T-helper 1 cell treated with Interleukin-12 subunit alpha and Interleukin-12 subunit beta and Interleukin-4 antibody, amounts not matched to agents 30 ng/mL and 1 ng/mL, for 36 hours (primary cell): ENCODE measurements at regions not wholly inside any gene's neighbourhood (a gene's known extent, or its start where the extent isn't known, plus 50 kb on each side); places are given as distances from the start of the nearest gene placed in this dataset.
"Not testable (repeated sequence)": the region's sequence is repeated elsewhere in the genome, so short reads cannot be mapped to it uniquely, and the experiment has no call there.

Source experiments
- intact Hi-C: fragments of 100-400 bp; cut with micrococcal nuclease; formaldehyde crosslinking; loops from one replicate; pipeline ENCODE4 v1.15.1; 2024

DNA sequence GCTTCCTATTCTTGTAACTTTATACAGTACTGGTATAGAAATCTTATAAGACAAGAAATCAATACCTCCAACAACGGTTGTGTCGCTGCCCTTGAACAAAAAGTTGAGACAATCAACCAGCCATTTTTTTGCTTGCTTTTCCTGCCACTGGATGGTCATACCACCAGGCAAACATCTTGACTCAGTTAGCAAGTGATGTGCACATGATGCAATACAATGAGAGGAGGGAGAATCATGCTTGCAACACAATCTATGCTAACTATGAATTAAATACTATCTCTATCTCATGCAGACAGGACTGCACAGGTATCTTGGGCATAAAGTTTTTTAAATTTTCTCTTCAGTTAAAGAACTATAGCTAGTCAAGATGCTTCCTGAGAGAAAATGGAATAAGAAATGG lies 877.7 kb upstream of the CITED2 start:
- intact Hi-C loops = no loop called here

DNA sequence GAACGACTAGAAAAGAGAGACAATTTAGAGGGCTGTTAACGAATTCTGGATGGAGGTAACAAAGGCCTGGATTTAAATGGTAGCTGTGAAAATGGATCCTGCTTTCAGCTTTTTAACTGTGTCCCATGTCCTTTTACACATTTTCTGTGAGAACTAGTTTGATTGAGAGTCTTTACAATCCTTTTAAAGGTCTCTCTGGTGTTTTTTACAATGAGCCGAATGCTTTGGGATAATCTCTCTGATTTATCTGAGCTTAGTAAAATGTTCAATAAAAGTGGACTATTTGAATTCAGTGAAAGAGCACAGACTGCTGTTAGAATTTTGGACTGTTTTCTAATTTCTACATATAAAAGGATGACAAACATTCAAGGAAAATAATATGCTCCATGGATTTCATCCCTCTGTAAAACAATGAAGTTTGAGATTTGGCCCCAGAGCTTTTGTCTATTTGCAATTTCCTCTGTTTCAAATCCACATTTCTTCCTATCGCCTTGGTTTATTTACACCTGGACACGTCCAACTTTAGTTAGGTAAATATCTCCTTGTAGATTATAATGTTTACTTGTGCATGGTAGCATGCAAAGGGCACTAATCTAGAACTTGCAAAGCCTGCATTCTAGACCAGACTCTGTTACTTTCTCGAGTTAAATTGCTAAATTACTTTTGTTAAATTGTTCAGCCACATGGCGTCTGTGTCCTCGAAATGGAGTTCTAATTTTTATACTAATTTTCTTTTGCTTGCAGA lies 871.0 kb upstream of the CITED2 start:
- intact Hi-C loops = no loop called here

DNA sequence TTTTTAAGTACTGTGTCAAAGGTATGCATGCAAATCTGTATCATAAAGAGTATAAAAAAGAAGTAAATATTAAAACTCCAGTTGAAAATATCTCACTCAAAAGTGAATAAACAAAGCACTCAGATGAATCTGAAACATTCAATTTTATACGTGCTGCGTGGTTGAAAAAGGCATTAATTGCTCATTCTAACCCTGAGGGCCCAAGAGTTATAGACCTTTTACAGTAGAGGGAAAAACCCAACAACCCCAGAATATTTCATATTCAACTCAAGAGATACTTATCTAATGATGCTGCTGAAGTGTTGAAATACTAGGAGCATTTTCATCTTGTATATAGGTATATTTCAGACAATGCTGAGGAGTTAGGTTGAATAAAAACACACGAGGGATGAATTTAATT lies 862.8 kb upstream of the CITED2 start:
- intact Hi-C loops = loop anchor here (2.0 kb wide), 1 partner anchor 78 kb away; no protein-coding TSS in a partner anchor

DNA sequence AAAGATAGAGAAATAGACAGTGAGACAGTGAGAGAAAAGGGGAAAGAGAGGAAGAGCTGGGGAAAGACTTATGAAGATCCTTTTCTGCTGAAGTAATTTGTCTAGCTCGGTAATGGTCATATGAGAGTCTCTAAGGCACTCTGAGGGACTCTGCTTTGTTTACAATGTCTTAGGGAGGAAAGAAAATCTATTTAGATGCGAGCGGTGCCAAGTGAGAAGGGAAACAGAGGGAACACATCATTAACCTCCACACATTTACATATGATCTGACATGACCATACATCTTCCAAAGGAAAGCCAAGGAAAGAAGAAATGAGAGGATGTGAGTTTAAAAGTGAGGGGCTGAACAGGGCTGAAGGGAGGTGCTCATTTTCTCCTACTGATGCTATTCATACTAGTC lies 862.3 kb upstream of the CITED2 start:
- intact Hi-C loops = loop anchor here (2.0 kb wide), 1 partner anchor 78 kb away; no protein-coding TSS in a partner anchor

DNA sequence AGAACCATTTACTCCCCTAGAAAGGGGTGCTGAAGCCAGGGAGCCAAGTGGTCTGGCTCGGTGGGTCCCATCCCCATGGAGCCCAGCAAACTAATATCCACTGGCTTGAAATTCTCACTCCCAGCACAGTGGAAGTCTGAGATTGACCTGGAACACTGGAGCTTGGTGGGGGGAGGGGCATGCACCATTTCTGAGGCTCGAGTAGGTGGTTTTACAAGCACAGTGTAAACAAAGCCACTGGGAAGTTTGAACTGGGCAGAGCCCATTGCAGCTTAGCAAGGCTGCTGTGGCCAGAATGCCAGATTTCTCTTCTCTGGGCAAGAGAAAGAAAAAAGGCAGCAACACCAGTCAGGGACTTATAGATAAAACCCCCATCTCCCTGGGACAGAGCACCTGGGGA lies 855.8 kb upstream of the CITED2 start:
- intact Hi-C loops = no loop called here

DNA sequence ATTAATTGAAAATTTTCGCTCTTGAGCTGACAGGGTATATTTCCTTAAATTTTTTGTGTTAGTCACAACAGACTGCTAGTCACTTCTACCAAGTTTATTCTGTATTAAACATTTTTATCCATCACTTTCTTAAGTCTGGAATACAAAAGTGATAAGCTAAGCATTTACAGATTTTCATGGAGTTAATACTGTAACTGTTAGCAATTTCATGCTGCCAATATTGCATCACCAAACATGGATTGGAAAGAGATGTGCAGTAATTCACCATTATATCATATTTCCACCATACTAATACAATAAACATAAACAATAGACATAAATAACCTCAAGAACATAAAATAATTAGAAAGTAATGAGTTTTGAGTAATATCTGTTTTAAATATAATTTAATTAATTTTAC lies 854.0 kb upstream of the CITED2 start:
- intact Hi-C loops = no loop called here

DNA sequence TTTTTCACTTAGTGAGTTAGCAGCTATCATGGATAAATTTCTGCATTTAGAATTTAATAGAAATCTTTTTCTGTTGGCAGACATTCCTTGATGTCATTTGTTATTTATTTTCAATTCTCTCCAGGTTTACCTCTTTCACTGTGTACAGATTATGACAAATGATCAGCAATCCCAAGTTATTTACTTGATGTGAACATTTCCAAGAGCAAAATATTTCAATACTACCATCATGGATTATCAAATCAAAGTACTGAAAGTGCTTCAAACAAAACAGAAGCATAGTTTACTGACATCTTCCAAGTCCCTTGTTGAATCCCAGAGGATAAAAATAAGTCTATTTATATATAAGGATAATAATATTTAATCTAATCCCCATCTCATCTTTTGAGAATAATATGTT lies 852.2 kb upstream of the CITED2 start:
- intact Hi-C loops = no loop called here

DNA sequence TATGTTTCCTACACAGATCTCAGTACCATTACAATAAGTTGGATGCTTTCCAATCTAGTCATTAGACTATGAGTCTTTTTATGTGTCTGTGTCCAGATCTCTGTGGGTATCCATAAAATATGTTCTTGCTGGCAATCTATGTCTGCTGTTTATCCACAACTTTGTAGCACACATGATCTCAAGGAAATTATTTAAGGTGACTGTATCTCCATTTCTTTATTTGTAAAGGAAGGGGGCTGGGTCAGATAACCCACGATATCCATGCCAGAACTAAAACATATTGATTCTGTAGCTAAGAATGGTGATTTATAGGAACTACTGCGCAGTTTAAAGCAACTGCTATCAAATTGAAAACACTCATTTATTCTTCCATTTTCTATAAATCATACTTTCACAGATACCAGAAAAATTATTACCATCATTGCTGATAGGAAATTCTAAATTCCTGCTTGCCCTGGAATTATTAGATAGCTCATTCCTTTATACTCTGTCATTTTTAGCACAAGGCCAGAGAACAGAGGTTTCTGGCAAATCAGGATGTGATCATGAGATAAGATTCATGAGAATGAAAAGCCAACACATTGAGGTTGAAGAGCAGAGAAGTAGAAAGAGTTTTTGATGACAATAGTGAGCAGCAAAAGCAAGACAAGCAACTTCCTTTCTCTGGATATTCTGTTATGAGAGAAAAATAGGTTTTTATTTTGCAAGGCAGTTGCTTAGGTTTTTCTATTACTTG lies 851.4 kb upstream of the CITED2 start:
- intact Hi-C loops = no loop called here

DNA sequence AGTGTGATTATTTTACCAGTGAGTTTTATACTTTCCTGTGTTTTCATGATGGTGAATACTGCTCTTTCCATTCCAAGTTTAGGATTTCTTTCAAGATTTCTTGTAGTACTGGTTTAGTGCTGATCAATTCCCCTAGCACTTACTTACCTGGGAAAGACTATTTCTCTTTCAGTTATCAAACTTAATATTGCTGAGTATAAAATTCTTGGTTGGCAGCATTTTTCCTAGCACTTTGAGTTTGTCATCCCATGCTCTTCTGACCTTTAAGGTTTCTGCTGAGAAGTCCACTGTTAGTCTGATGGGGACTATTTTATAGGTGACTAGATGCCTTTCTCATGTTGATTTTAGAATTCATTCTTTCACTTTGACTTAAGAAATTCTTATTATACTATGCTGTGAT lies 842.8 kb upstream of the CITED2 start:
- intact Hi-C loops = no loop called here

DNA sequence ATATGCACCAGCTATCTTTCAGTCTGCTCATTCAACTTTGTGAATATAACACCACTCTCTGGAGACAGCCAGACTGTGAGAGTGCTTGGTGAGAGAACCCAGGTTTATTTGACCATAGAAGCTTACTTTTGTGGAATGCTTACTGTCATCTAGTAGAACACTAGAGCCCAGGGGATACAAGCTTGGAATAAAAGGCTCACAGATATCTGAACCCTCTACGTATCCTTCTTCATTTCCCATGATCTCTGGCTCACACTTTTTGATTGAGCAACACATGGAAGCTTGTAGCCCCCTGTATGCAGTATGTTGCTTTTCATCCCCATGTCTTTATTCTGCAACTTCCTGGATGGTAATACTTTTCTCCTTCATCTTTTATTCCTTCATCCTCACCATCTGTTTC lies 835.3 kb upstream of the CITED2 start:
- intact Hi-C loops = no loop called here

DNA sequence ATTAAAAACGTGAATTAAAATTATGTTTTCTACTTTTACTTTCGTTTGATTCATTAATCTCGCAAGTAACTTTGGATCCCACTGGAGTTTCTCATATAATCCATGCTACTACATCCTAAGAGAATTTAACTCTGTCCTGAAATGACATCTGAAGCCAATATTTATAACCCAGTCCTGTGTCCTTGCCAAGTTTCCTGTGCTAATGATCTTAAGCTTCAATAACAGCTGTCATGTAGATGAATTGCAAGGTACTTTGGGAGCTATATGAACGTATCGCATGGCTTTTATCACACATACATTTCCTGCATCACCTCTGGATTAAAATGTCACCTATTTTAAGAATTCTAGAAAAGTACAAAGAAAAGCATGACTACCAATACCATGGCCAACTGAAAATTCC lies 833.8 kb upstream of the CITED2 start:
- intact Hi-C loops = no loop called here

DNA sequence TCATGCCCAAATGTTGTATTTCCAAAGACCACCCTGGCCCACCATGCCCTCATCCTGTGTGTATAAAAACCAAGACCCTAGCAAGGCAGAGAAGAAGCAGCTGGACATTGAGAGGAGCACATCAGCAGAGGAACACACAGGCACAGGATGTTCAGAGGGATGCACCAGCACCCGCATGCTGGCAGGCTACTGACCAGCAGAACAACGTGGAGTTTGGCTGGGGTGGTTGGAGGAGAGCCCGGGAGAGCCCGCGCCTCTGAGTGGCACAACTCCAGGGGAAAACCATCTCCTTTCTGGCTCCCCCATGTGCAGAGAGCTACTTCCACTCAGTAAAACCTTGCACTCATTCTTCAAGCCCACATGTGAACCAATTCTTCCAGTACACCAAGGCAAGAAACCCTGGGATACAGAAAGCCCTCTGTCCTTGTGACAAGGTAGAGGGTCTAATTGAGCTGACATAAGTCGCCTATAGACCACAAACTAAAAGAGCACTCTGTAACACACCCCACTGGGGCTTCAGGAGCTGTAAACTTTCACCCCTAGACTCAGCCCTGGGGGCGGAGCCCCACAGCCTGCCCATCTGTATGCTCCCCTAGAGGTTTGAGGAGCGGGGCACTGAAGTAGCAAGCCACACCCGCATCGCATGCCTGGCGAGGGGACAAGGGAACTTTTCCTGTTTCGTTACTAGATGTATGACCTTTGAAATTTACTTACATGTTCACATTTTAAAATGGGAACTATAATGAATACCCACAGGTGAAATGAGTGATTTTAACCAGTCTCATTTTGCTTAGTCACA lies 831.5 kb upstream of the CITED2 start:
- intact Hi-C loops = no loop called here

DNA sequence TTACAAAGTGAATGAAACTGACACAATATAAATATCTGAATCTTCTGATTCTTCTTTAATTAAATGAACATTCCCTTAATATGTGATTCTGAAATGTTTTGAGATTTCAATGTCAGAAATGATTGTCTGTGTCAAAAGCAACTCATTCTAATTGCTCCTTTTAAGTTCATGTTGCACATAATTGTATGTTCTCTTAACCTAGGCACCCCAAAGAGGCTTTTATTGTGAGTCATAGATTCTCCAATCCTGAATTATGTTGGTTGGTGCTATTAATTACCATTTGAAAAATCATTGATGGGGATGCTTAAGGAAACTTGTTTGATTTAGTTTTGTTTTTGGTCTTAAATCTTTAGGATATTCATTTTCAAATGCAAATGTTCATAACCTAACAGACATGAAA lies 829.7 kb upstream of the CITED2 start:
- intact Hi-C loops = no loop called here

DNA sequence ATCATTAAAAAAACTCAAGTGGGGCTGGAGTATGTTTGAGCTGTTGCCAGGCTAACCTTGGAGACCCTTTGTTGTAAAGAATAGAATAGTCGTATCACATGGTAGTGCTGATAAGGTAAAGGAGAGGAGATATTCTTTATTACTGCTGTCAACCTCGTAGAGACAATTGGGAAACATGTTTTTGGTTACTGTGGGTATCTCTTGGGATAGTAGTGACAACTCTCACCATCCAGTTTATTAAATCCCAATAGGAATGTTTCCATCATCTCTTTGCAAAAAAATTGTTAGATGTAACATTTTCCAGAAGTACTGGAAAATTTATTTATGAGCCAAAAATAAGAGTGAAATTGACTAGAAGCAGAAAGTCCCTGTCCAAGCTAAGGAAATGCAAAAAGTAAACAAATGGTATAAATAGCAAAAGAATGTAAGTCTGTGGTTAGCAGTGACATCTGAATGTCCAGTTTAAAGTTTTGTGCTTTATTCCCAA lies 829.3 kb upstream of the CITED2 start:
- intact Hi-C loops = no loop called here

DNA sequence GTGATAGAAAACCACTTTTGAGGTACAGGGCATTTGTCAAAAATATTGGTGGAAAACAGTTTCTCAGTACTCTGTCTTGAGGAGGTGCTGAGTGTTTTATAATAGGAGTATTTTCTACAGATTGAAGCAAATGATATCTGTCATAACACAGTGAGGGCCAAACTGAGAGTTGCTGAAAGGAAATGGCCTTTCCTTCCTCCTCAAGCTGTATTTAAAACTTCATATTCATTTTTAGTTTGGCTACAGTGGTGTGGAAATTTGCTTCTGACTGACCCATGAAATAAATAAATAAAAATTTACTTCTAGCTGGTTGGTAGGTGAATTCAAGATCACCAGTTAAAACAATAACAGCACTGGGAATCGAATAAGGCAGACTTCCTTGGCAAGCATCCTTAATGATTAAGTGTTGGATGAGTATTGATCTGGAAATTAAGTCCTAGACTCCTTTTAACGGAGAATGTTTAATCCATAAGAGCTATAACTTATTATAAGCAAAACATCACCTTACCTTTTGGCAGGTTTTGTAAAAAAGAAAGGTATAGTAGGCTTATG lies 828.6 kb upstream of the CITED2 start:
- intact Hi-C loops = no loop called here

DNA sequence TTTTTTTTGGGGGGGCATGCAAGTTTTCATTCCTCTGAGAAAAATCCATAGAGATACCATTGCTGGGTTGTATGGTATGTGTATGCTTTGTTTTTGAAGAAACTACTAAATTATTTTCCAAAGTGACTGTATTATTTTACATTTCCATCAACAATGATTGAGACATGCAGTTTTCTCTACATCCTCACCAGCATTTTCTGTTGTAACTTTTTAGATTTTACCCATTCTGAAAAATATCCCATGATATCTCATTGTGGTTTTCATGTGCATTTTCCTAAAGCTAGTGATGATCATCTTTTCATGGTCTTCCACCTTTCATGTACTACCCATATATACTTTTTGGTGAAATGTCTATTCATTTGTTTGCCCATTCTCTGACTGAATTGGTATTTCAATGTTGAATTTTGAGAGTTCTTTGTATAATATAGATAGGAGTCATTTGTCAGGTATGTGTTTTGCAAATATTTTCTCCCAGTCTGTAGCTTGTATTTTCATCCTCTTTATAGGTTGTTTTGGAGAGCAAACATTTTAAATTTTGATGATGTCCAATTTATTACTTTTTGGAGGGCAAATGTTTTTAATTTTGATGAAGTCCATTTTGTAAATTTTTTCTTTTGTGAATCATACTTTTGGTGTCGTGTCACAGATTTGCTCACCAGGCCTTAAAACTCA lies 827.5 kb upstream of the CITED2 start:
- intact Hi-C loops = no loop called here

DNA sequence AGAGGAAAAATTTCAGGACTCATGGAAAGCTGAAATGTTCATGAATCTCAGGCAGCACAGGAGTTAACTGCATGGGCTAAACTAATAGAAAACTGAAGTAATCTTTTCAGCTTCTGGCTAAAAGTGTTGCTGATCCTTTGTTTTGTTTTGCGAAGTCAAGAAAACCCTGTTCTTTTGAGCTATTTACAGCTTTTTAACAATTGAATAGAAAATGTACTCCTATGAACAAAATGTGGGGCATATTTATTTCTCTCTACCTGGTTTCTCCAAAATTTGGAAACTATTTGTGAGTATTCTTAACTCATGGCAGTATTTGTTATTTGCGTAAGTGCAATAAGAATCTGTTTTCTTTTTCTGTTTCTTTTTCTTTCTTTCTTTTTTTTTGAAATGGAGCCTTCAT lies 818.8 kb upstream of the CITED2 start:
- intact Hi-C loops = no loop called here

DNA sequence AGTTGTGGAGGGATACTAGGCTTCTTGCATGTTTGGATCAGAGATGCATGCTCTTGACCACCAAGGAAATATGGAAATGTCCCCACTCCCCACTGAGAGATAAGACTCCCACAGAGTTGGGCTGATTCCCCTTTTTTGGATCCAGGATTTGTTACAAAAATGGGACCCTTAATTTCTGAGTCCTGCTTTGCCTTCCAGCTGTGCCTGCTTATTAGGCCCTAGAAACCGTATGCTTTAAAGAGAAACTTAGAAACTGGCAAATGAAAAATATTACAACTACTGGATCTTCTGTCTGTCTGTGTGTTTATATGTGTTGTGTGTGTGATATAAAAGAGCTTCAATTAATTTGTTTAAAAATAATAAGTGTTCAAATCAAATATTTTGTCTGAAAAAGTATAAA lies 817.6 kb upstream of the CITED2 start:
- intact Hi-C loops = no loop called here

DNA sequence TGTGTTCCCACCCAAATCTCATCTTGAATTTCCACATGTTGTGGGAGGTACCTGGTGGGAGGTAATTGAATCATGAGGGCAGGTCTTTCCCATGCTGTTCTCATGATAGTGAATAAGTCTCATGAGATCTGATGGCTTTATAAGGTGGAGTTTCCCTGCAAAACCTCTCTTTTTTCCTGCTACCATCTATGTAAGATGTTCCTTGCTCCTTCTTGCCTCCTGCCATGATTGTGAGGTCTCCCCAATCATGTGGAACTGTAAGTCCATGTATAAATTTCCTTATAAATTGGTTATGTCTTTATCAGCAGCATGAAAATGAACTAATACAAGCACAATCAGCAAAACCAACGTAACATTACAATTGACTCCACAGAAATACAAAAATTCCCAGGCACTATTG lies 814.8 kb upstream of the CITED2 start:
- intact Hi-C loops = not testable (repeated sequence)

DNA sequence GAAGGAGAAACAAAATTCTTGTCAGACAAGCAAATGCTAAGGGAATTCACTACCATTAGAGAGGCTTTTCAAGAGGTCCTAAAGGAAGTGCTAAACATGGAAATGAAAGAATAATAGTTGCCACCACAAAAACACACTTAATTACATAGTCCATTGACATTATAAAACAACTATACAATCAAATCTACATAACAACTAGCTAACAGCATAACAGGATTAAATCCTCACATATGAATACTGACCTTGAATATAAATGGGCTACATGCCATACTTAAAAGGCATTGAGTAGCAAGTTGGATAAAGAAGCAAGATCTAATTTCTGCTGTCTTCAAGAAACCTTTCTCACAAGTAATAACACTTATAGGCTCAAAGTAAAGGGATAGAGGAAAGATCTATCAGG lies 811.5 kb upstream of the CITED2 start:
- intact Hi-C loops = no loop called here

DNA sequence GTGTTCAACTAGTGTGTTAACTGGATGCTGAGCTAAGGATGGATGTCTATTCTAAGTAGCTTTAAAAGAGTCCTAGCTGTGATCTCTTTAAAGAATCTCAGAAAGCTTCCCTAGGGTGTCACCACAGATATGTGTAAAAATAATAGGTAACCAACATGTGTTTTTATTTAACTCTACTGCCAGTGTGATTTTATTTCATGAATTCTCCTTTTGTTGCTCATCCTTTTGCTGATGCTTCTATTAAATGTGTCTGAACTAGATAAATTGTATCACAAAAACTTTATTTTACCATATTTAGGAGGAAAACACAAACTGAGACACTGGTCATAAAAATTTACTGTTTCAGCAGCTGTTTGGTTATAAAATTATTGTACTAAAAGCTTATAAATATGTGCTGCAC lies 809.4 kb upstream of the CITED2 start:
- intact Hi-C loops = no loop called here
